HG03571 (cell line): ENCODE measurements at regions not wholly inside any gene's neighbourhood (a gene's known extent, or its start where the extent isn't known, plus 50 kb on each side); places are given as distances from the start of the nearest gene placed in this dataset.
A peak's percentile ranks its signal among the peaks of the same experiment; 100 is the strongest.
"Not testable (repeated sequence)": the region's sequence is repeated elsewhere in the genome, so short reads cannot be mapped to it uniquely, and the experiment has no call there.

Experiments used
- ATAC-seq: cut with Tn5 transposase; IDR thresholded peaks from one replicate; pipeline ENCODE4 v1.9.1; 2021; ENCODE audit not compliant: unreplicated experiment

GRCh38 chr18:34280000-34280399, 55.3 kb upstream of the NOL4 start:
- ATAC-seq = no peak

GRCh38 chr18:34280653-34281052, 55.9 kb upstream of the NOL4 start:
- ATAC-seq = no peak

GRCh38 chr18:34281290-34281689, 56.6 kb upstream of the NOL4 start:
- ATAC-seq = no peak

- no peak for ATAC-seq
Measured at GRCh38 chr18:34281722-34282121, 57.0 kb upstream of the NOL4 start.

GRCh38 chr18:34283506-34283905, 58.8 kb upstream of the NOL4 start:
- ATAC-seq = no peak

GRCh38 chr18:34287825-34288224, 63.1 kb upstream of the NOL4 start:
- ATAC-seq = no peak

- no peak for ATAC-seq
Measured at GRCh38 chr18:34292594-34292993, 67.9 kb upstream of the NOL4 start.

- ATAC-seq = no peak
Measured at GRCh38 chr18:34297287-34297686, 72.6 kb upstream of the NOL4 start.

- no peak for ATAC-seq
Measured at GRCh38 chr18:34299828-34300227, 75.1 kb upstream of the NOL4 start.

- no peak for ATAC-seq
Measured at GRCh38 chr18:34311468-34311867, 86.8 kb upstream of the NOL4 start.

- ATAC-seq = no peak
Measured at GRCh38 chr18:34314847-34315246, 90.1 kb upstream of the NOL4 start.

GRCh38 chr18:34315591-34316352, 91.1 kb upstream of the NOL4 start:
- no peak for ATAC-seq

- ATAC-seq = no peak
Measured at GRCh38 chr18:34320267-34320666, 95.6 kb upstream of the NOL4 start.

GRCh38 chr18:34321066-34321465, 96.4 kb upstream of the NOL4 start:
- ATAC-seq = peak; percentile 56

GRCh38 chr18:34322365-34323289, 97.9 kb upstream of the NOL4 start:
- ATAC-seq = no peak

- no peak for ATAC-seq
Measured at GRCh38 chr18:34329840-34330239, 105.1 kb upstream of the NOL4 start.

GRCh38 chr18:34330308-34330707, 105.6 kb upstream of the NOL4 start:
- no peak for ATAC-seq

- ATAC-seq = not testable (repeated sequence)
Measured at GRCh38 chr18:34330907-34331306, 106.2 kb upstream of the NOL4 start.

- ATAC-seq = not testable (repeated sequence)
Measured at GRCh38 chr18:34331343-34331742, 106.6 kb upstream of the NOL4 start.

- ATAC-seq = no peak
Measured at GRCh38 chr18:34339155-34339554, 114.4 kb upstream of the NOL4 start.

GRCh38 chr18:34342960-34343359, 118.2 kb upstream of the NOL4 start:
- no peak for ATAC-seq

GRCh38 chr18:34345738-34346137, 121.0 kb upstream of the NOL4 start:
- no peak for ATAC-seq
